OCI-LY7 (cell line): ENCODE measurements at regions not wholly inside any gene's neighbourhood (a gene's known extent, or its start where the extent isn't known, plus 50 kb on each side); places are given as distances from the start of the nearest gene placed in this dataset.

ENCODE experiments used
- EZH2phosphoT487 ChIP-seq: fragments of 200-600 bp; sonication (generic); IDR thresholded peaks from 2 replicates; pipeline ENCODE4 v1.6.1; 2018; ENCODE audit warnings: low read depth, borderline replicate concordance, mild to moderate bottlenecking, mixed run types, antibody characterized with exemption, low read length, moderate library complexity, mixed read lengths
- TF ChIP-seq, protein P1 (sequence below): fragments of 200-600 bp; sonication (generic); conservative IDR thresholded peaks from 2 replicates; pipeline ENCODE4 v1.5.1; 2014; ENCODE audit warnings: mild to moderate bottlenecking, antibody characterized with exemption, low read length, moderate library complexity, mixed read lengths

- TF ChIP-seq, protein P1, sequence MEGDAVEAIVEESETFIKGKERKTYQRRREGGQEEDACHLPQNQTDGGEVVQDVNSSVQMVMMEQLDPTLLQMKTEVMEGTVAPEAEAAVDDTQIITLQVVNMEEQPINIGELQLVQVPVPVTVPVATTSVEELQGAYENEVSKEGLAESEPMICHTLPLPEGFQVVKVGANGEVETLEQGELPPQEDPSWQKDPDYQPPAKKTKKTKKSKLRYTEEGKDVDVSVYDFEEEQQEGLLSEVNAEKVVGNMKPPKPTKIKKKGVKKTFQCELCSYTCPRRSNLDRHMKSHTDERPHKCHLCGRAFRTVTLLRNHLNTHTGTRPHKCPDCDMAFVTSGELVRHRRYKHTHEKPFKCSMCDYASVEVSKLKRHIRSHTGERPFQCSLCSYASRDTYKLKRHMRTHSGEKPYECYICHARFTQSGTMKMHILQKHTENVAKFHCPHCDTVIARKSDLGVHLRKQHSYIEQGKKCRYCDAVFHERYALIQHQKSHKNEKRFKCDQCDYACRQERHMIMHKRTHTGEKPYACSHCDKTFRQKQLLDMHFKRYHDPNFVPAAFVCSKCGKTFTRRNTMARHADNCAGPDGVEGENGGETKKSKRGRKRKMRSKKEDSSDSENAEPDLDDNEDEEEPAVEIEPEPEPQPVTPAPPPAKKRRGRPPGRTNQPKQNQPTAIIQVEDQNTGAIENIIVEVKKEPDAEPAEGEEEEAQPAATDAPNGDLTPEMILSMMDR, result no peak
- TF ChIP-seq EZH2phosphoT487, result no peak
Observed at GRCh38 chr5:98535901-98536300, 237.6 kb upstream of the RGMB start.
